ENCODE measurements at regions not wholly inside any gene's neighbourhood (a gene's known extent, or its start where the extent isn't known, plus 50 kb on each side); places are given as distances from the start of the nearest gene placed in this dataset.

DNA sequence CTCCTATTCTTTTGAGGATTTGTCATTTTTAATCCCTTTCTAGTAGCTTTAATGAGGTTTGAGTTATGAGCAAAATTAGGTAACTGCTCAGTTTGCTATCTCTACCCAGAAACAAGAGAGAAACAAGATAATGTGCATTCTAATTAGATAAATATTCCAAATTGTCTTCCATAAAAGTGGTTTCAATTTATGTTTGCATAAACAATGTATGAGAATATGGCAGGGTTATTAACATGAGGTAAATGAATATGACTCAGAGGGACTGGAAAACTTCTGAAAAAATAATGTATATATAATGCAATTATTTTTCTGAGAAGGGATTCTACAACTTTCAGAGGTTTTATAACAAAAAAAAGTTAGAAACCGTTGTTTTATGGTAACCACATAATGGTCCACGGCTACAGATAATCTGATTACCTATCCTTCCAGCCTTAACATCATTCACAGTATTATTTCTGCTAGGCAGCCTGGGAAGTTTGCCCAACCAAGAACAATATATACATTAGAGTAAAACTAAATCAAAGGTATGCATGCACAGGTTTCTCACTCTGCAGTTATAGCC is 101.2 kb downstream of the CRPPA start:
- TF ChIP-seq, protein P1, sequence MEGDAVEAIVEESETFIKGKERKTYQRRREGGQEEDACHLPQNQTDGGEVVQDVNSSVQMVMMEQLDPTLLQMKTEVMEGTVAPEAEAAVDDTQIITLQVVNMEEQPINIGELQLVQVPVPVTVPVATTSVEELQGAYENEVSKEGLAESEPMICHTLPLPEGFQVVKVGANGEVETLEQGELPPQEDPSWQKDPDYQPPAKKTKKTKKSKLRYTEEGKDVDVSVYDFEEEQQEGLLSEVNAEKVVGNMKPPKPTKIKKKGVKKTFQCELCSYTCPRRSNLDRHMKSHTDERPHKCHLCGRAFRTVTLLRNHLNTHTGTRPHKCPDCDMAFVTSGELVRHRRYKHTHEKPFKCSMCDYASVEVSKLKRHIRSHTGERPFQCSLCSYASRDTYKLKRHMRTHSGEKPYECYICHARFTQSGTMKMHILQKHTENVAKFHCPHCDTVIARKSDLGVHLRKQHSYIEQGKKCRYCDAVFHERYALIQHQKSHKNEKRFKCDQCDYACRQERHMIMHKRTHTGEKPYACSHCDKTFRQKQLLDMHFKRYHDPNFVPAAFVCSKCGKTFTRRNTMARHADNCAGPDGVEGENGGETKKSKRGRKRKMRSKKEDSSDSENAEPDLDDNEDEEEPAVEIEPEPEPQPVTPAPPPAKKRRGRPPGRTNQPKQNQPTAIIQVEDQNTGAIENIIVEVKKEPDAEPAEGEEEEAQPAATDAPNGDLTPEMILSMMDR (conservative IDR thresholded peaks at IDR 0.05; ENCODE audit: low read depth, low read length) = no peak
- TF ChIP-seq EZH2 (IDR thresholded peaks at IDR 0.05; ENCODE audit: borderline replicate concordance, low read depth, low read length, poor library complexity, severe bottlenecking) = no peak

Measured in A673 (cell line).